ENCODE measurements at regions not wholly inside any gene's neighbourhood (a gene's known extent, or its start where the extent isn't known, plus 50 kb on each side); places are given as distances from the start of the nearest gene placed in this dataset.
A peak's percentile ranks its signal among the peaks of the same experiment; 100 is the strongest.

DNA sequence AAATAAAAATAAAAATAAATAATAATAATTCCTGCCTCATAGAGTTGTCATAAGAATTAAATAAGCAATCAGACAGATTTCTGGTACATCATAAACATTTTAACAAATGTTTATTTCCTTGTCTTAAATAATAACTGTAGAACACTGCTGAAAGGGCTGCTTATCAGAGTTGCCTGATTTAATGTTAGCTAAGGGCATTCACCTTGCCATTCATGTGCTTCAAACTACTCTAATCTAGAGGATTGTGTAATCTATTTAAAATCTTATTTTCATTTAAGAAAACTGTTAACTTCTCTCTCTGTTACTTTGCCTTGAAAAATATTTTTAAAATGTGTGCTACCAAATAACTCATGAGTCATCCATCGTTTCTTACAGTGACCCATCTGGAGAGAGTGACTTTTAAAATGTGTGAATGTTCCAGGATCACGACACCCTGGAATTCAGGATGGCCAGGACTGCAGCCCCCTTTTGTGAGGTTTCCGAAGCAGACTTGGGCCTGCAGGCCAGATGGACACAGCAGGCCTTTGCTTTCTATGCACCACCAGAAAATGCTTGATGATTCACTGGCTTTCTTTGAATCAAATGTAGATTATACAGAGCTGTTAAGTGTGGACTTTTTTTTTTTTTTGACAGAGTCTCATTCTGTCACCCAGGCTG lies 109.1 kb upstream of the TNS3 start:
- DNase-seq, result no peak

DNA sequence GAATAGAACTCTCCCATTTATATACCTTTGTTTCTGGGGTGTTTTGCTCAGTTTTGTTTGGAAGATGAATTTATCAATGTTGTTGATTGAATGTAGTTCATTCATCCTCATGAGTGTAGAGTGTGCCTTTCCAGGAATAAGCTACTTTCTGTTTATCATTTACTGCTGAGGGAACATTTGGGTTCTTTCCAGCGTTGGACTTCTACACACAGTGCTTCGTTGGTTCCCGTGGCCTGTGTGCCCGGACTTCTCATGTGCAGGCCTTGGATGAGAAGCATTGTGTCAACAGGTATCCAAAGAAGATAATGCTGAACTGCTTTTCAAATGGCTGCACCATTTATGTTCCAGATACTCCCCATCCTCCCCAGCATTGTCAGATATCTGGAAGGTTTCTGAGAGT lies 107.6 kb upstream of the TNS3 start:
- no peak for DNase-seq

DNA sequence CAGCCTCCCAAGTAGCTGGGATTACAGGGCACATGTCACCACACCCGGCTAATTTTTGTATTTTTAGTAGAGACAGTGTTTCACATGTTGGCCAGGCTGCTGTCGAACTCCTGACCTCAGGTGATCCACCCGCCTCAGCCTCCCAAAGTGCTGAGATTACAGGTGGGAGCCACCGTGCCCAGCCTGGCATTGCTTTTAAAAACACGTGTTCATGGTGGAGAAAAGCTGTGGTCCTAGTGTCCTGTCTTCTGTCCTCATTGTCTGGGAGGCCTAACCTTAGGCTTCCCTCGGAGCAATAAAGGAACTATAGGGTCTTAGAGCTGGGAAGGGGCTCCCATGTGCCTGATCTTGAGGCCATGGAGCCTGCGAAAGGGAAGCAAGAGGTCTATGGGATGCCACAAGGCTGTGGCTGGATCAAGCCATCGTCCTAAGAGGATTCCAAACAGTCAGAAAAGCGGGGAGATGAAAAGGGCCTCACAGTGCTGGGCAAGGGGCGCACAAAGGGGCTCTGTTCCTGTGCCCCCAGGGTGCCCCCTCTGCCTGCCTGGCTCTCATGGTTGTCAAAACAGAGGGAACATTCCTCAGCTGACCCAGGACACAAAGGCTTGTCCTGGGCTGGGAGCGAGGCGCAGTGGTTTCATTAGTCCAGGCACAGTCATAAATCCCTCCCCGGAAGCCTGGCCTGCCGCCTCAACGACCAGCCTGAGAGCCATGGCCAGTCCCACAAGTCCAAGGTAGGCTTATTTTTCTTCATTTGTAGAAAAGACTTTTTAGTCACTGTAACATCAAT lies 106.6 kb upstream of the TNS3 start:
- peak; percentile 15 to 21 for DNase-seq

DNA sequence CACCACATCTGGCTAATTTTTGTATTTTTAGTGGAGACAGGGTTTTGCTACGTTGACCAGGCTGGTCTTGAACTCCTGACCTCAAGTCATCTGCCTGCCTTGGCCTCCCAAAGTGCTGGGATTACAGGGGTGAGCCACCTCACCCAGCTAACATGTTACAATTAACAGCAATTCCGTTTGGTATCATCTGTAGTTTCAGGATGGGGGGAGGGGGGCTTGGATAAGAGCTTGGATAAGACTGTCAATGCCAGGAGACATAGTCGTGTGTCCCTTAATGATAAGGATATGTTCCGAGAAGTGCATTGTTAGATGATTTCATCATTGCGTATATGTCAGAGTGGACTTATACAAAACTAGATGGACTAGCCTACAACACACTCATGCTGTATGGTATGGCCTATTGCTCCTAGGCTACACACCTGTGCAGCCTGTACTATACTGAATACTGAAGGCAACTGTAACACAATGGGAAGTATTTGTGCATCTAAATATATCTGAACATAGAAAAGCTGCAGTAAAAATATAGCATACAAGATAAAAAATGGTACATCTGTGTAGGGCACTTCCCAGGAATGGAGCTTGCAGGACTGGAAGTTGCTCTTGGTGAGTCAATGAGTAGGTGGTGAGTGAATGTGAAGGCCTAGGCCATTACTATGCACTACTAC lies 103.9 kb upstream of the TNS3 start:
- DNase-seq, result no peak

DNA sequence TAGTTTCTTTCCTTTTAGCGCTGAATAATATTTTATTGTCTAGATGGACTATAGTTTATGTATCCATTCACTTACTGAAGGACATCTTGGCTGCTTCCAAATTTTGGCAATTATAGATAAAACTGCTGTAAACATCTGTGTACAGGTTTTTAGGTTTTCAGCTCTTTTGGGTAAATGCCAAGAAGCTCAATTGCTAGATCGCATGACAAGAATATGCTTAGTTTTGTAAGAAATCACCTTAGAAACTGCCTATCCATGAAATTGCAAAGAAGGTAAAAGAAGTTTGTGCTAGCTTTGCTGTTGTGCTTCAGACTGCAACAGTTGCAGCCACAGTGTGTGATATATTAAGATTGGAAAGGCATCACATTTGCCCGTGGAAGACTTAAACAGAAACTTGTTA lies 103.2 kb upstream of the TNS3 start:
- DNase-seq, result no peak

DNA sequence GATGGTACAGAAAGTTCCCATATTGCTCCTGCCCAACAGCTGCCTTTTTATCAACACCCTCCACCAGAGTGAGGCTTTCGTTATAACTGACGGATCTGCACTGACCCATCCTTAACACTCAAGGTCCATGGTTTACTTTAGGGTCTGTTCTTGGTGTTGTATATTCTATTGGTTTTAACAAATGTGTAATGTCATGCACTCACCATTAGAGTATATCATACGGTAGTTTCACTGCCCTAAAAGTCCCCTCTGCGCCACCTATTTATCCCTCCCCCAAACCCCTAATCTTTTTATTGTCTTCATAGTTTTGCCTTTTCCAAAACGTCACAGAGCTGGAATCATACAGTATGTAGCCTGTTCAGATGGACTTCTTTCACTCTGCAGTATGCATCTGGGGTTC lies 102.8 kb upstream of the TNS3 start:
- no peak for DNase-seq

DNA sequence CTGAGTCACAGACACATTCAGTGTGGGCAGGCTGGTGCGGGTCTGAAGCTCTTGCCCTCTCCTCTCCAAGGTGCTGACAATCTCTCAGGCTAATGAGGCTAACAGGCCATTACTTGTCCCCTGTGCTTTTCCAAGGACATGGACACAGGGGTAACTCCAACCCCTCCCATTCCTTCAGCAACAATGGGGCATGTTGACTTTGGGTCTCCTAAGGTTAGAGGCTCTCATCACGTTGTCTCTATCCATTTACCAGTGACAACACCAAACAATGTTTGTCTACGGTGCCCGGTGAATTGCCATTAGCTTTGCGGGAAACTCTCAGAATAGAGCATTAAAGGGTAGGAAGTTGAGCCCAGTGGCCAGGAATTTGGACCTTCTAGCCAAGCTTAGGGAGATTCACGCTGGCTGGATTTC lies 101.6 kb upstream of the TNS3 start:
- no peak for DNase-seq

DNA sequence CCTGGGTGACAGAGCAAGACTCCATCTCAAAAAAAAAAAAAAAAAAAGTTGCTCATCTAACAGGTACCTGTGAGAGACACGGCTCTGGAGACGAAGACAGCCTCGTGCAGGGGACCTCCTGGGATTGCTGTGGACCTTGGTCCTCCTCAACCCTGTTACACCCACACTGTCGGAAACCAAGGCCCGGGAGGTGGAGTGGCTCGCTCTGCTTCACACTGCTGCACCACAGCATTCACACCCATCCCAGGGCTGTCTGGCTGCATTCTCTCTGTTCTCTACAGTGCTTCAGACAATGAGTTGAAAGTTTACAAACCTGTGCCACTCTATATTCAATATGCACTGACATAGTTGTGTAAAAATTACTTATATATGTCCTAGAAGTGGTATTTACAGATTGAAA lies 101.0 kb upstream of the TNS3 start:
- DNase-seq, result no peak

DNA sequence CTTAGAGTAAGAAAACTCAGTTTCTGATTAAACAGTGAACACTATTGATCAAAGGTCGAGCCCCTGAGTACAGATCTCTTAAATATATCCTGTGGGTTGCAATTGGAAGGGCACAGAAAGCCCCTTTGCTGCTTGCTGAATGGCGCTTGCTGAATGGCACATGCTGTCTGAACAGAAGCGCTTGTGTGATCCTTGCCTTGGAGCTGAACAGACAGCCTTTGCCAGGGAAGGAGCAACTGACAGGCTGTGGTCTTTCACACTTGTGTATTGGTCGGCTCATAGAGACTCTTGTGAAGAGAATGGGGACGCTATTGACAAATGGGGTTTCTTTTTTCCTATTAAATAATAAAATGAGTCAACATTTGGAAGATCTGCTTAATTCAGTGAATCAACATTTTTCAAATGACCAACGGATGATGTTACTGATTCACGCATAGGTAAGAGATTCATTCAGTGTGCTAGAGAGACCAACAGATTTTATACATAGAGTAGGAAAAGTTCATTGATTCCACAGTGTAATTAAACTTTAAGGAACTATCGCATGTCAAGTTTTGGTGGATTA lies 99.4 kb upstream of the TNS3 start:
- DNase-seq, result no peak

DNA sequence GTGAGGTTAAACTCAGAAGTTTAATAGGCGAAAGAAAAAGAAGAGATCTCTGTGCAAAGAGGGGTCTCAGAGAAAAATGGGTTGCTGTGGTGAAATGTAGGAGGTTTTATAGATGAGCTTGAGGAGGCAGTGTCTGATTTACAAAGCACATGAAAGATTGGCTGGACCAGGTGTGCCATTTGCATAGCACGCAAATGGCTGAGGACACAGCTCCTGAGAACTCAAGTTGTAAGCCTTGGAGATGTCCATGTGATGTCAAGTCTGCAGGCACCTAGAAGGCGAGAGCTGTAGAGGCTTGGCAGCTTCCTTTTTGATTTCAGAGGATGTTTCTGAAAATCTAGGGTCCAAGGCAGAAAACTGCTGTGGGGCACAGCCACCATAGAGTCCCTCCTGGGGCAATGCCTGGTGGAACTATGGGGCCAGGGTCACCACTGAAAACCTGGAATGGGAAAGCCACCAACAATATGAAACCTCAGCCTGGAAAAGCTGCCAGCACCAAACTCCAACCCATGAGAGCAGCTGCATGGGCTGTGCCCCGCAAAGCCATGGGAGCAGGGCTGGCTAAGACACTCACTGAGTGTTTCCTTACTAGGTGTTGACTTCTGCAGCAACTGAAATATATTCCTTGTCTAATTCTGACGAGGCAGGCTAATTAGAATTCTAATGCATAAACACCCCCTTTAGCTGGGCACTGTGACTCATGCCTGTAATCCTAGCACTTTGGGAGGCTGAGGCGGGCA lies 96.9 kb upstream of the TNS3 start:
- no peak for DNase-seq

DNA sequence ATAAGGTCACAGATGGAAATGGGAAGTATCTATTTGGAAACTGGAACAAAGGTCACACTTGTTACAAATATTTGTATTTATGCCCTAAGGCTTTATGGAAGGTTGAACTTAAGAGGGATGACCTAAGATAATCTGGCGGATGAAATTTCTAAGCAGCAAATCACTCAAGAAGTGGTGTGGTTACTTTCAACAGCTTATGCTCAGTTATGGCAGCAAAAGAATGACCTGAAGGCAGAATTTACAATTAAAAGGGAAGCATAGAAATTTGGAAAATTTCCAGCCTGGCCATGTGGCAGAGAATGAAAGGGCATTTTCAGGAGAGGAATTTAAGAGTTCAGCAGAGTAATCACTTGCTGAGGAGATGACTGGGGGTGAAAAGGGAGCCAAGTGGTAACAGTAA lies 95.8 kb upstream of the TNS3 start:
- DNase-seq, result no peak

DNA sequence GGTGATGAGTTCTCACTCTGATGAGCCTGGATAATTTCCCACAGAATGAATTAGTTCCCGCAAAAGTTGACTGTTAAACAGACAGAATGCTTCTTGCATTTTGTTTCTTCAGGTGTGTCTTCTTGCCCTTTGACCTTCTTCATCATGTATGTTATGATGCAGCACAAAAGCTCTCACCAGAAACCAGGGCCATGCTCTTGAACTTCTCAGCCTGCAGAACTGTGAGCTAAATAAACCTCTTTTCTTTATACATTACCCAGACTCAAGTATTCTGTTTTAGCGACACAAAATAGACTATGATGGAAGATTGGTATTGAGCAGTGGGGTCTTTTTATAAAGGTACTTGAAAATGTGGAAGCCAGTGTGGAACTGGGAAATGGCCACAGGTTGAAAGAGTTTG lies 95.2 kb upstream of the TNS3 start:
- DNase-seq, result no peak

DNA sequence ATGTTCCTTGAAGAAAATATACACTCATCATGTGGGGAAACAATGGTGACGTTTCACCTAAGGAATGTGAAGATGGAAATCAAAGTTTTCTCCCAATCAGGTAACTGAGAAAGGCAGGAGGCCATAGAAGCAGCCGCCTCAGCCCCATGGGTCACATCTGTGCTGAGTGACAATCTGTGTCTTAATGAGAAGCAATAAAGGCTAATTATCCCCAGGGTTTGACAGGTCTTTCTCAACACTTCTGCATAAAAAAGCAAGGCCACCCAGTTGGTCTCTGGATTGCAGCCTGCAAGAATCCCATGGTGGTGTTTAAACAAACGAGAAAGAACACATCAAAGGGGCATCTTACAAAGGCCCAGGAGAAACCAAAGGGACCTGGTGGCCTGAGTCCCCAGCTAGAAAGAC lies 91.1 kb upstream of the TNS3 start:
- no peak for DNase-seq

DNA sequence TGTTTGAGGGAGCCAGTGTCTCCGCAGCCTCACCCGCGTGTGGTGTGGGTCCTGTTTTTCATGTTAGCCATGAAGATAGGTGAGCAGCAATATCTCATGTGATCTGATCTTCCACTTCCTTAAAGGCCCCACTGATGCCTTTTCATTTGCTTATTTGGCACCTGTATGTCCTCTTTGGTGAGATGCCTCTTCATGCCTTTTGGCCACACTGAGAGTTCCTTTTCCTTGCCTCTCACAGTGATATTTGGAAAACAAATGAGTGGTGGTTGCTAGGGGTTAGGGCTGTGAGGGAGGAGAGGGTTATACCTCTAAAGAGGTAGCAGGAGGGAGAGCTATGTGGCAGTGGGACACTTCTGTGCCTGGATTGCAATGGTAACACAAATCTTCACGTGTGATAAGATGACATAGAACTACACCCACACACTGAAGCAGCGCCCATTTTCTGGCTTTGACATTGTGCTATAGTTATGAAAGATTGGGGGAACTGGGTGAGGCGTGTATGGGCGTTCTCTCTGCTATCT lies 90.4 kb upstream of the TNS3 start:
- no peak for DNase-seq

DNA sequence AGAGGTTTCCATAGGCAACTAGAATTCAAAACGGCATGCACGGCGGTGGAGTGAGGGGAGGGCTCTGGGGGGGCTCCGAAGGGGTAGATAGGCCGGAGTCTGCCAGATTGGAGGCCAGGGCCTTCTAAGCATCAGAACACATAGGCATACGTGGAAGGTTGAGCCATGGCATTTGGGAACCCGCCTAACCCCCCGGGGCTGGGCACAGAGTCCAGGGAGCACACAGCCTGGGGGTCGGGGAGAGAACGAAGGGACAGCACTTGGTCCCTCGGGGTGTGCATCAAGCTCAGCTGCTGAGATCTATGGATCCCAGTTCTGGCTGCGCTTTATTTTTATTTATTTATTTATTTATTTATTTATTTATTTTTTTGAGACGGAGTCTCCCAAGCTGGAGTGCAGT lies 89.4 kb upstream of the TNS3 start:
- DNase-seq, result no peak

DNA sequence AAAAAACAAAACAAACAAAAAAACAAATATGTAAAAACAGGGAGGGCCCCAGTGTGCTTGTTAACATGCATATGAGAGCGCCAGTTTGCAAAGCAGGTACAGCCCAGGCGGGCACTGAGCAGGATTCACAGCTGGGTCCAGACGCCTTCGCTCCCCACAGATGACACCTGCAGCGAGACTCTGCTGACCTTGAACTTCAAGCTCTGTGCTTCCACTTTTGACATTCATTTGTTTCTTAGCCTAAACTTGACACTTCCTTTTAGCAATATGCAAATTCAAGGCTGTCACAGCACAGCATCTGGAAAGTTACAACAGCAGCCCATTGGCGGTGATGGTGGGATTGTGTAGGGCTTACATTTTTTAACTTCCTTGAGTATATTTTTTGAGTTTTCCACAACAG lies 88.8 kb upstream of the TNS3 start:
- DNase-seq, result no peak

DNA sequence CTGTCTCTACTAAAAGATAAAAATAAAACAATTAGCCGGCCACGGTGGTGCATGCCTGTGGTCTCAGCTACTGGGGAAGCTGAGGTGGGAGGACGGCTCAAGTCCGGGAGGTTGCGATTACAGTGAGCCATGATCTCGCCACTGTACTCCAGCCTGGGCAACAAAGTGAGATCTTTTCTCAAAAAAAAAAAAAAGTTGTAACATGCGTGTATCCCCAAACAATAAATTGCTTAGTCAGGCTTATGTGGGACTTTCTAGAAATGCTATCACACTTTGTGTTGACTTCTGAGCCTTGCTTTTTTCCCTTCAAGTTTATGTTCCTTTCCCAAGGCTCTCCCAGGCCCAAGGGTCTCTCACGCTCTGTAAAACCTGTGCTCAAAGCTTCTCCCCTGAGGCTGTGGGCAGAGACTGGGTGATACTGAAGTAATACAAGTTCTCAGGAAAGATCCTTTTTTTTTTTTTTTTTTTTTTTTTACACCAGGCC lies 88.0 kb upstream of the TNS3 start:
- no peak for DNase-seq

DNA sequence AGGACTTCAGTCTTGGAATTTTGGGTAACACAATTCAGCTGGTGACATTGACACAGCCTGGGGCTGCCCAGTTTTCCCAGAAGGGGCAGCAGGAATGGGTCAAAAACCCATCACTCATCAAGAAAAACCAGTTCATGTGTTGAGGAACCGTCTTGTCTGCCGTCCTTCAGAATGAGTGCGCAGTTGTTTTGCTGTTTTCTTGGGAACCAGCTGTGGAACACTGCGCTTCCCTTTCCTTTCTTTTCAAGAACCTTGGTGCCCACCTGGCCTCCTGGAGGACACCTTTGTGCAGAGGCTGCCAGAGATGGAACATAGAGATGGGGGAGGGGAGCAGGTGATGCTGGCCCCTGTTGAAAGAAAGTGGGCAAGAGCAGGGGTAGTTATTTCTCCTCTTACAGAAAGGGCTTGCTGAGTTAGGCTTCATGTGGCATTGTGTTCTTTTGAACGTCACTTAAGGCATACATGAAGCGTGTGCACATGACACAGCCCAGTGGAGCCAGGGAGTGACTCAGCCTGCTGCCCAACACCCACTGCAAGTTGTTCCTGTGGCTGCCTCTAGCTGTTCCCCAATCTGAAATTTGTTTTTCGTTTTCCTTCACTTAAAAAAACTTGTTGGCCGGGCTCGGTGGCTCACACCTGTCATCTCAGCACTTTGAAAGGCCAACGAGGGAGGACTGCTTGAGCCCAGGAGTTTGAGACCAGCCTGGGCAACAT lies 87.4 kb upstream of the TNS3 start:
- DNase-seq, result no peak

DNA sequence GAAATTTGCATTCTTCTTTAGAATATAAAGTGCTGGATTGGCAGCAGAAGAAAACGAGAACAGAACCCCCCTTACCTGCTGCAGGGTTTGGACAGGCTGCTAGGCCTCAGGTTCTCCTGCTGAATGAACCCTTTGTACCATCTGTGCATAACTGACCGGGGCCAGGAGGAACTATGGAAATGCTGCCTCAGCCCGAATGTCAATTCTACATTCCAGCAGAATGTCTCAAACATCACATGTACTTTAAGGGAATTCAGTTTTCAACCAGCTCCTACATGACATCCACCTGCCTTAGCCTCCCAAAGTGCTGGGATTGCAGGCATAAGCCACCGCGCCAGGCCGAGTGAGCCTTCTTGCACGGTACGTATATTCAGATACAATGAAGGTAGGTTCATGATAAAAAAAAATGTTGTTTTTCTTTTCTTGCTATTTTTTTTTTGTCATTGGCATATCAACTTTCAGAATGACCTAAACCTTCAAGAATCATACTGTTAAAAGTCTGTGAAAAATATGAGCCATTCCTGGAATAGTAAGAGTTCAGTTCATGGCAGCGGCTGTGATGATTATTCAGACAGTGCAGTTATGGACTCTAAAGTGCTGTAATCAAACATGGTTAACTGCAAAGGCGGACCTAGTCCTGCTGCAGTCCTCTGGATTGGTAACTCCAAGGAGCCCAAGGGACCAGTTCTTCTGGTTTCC lies 84.4 kb upstream of the TNS3 start:
- no peak for DNase-seq

DNA sequence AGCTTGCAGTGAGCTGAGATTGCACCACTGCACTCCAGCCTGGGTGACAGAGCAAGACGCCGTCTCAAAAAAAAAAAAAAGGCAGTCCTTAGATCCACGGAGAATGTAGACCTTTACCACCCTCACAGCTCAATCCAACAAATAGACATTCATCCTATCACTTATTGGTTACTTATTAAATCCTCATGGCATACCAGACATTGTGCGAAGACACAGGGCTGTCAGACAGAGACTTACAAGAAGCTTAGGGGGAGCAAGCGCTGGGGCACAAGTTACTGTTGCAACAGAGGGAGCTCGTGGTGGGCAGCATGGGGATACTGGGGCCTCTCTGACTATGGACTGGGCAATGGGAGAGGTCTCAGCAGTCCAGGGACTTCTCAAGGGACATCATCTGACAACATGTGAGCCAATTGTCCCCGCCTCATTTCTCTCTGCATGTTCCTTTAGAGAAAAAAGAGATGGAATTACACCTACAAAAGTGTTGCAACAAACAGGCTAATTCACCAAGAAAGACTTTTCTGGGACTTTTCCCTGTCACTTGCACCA lies 82.8 kb upstream of the TNS3 start:
- no peak for DNase-seq

DNA sequence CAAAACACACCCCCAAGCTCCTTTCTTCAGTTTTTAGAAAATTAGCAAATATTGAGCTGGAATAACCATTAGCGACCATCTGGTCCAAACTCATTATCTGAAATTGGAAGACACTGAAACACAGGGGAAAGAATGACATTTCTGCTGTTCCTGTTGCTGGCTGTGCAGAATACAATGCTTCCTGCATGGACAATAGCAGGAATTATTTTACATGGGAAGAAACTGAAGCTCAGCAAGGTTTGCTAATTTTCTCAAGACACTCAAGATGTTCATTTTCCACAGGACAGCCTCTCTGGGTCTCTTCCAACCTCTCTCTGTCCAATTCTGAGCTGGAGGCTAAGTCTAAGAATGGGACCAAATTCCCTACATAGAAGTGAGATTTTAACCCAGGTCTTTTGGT lies 81.9 kb upstream of the TNS3 start:
- no peak for DNase-seq
